ENCODE measurements at regions not wholly inside any gene's neighbourhood (a gene's known extent, or its start where the extent isn't known, plus 50 kb on each side); places are given as distances from the start of the nearest gene placed in this dataset.

DNA sequence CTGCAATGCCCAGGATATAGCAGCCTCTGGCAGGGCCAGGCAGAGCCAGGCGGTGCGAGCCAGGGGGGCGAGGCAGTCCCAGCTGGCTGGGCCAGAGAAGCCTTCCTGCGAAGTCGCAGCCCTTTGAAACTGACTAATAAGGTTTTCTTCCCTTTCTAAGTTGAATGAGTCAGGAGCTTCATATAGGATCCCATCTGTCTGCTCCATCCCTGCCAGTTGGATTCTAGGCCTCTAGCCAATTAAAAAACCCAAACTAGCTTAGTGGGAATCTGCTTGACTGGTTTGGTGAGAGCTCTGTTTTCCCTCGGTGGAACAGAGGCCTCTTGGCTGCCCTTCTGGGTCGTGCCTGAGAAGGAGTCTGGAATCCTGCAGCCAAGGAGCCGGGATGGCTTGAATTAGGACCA, 70.1 kb upstream of the RAPGEF1 start:
- DNase-seq, result peak; percentile 72

DNA sequence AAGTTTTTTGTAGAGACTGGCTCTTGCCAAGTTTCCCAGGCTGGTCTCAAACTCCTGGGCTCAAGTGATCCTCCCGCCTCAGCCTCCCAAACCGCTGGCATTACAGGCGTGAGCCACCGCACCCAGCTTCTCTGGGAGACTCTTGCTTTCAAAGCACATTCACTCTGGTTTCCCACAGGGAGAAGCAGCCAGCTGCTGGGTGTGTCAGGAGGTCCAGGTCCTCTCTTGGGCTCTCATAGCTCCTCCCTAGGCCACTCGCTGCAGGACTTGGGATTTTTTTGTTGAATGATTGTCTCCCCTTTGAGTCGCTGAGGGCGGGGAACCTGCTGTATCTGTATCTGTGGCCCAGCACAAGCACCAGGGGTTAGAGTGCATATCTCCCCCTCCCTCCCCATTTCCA, 68.4 kb upstream of the RAPGEF1 start:
- no peak for DNase-seq

DNA sequence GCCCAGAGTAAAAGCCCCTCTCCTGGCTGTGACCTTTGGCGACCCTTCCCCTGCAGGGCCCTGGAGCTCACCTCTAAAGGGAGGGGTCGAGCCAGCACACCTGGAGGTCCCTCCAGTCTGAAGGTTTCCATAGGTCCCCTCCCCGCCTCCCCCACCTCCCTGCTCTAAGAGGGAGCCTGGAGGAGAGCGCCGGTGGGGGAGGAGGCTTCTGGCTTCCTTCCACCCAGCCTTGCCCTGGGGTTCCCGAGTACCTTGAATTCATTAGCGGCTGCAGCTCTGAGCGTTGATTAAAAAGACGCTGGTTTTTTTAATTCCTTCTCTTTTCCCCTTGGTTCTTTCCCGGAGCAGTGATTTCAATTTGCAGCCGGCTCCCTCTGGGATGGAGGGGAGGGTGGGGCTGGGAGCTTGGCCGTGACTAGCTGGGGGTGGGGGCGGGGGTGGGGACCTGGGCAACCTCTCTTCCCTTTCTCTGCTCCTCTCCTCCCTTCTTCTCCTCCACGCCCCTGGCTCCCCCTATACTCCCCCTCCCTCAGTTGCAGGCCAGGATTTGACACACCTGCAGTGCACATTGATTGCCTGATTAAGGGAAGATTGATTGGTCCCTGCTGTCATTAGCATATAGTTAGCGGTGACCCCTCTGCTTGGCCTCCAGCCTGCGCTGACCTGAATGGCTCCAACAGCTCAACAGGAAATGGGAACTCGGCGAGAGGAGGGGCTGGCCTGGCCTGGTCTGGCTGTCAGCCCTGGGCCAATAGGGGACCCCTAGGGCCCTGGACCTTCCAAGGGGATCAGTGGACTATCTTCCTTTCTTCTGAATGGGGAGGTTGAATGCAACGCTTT, 67.5 kb upstream of the RAPGEF1 start:
- DNase-seq, result no peak

DNA sequence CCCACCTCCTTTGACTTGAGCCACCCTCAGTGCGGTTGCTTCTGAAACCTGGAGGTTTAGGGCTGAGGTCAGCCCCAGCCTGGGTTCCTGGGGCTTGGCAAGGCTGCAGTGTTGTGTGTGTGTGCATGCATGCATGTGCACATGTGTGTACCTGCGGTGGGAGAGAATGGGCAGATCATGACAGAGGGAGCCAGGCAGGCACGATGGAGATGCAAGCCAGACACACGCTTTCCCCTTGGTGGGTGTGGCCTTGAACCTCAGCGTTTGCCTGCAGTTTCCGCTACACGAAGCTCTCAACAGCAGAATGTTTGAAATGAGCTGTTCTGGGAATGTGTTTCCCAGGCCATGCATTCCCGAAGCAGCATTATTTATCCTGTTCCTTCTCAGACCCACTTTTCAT, 65.9 kb upstream of the RAPGEF1 start:
- DNase-seq, result no peak

DNA sequence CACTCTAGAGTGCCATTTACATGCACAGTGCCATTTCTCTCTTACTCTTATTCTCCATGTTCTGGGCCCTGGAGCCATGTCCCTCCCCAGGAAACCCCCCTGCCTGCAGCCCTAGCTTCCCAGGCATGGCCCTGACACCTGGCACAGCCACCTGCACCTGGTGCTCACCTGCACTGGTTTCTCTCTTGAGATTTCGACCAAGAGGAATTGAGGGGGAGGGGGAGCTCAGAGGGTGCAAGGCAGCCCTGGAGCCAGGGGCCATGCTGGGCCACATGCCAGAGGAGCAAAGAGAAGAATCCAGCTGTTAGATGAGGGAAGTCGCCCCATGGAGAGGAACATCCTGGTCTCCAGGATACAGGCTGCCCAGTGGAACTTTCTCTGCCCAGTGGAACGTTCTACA, 65.0 kb upstream of the RAPGEF1 start:
- DNase-seq, result no peak

DNA sequence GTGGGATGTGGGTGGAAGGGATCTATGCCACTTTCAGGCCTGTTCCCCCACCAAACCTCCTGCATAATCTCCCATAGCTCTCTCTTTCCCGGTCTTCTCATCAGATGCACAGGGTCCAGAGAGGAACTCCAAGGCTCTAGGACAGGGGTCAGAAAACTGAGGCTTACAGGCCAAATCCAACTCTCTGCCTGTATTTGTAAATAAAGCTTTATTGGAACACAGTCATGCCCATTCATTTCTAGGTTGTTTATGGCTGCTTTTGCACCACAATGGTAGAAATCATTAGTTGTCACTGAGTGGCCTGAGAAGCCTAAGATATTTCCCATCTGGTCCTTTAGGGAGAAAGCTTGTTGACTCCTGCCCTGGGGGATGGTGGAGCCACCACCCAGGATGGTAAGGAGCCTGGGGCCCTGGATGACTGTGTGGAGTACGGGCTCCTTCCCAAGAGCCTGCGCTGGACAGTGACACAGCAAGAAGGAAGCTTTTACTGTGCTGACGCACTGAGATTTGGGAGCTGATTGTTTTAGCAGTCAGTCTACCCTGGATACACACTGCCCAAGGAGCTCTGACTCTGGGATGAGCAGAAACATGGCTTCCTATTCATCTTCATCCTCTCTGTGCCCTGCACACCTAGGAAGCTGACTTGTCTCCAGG, 64.0 kb upstream of the RAPGEF1 start:
- no peak for DNase-seq

DNA sequence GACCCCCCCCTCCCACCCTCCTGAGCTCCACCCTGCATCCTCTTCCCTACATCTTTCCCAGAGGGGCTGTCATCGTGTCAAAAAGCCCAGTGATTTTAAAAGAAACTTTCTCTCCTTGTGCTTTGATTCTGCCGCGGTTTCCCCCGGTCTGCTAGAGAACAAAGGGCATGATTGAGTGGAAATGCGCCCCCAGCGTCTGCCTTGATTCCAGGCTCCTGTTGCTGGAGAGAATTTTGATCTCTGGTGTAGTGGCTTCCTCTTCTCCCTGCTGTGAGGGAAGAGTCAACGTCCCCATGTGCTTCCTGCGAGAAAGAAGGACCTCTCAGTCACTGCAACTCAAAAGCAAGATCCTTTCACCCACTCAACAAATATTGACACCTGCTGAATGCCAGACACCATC, 61.9 kb upstream of the RAPGEF1 start:
- no peak for DNase-seq

DNA sequence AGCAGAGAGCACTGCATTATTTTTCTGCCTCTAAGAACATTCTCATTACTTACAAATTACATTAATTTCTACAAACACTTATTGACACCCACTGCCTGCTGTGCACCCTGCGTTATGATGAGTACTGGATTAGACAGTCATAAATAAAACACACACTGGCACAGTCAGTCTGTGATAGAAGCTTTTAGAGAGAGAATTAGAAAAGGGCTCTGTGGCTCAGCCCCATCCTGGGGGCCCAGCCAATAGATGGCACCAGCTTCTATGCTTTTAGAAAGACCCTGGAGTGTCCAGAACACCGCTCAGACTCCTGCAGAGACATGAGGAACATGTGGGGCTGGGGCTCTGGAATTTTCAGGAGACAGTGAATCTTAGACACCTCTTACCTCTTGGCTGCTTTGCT, 61.0 kb upstream of the RAPGEF1 start:
- DNase-seq, result no peak

DNA sequence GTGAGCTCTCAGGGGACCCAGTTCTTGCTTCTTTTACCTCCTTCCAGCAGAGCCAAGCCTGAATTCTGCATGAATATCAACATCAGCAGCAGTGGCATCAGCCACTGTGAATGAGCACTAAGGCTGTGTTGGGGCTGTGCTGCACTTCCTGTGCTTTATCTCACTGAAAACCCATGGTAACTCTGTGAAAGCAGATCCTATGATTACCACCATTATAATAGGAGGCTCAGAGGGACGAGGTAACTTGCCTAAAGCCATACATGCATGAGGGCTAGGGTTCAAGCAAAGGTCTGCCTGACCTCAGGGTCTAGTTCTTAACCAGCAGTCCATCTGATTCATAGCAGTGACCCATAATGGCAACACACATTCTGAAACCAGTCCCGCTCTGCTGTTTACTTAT, 60.5 kb upstream of the RAPGEF1 start:
- no peak for DNase-seq

DNA sequence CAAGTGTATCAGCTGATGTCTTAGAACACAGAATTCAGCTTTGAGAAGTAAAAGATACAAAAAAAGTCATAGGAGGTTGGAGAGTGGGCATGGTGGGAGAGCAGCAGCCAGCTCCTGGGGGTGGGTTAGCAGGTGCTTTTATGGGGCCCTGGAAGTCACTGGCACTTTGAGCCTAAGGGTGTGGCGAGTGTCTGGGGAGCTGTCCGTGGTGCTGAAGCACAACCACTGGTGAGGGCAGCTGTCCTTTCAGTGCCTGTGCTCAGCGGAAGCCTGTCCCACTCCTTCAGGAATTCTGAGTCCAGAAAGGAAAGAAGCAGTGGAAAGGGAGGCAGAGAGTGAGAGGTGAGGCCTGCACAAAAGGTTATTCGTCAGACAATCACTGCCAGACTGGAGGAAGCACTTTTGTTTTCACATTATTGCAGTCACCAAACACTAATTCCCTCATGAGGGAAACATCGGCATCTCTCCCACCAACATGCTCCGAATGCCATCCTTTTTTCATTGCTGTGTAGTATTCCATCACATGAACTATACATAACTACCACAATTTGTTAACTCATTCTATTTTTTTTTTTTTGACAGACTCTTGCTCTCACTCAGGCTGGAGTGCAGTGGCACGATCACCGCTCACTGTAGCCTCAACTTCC, 59.4 kb upstream of the RAPGEF1 start:
- DNase-seq, result peak; percentile 36

DNA sequence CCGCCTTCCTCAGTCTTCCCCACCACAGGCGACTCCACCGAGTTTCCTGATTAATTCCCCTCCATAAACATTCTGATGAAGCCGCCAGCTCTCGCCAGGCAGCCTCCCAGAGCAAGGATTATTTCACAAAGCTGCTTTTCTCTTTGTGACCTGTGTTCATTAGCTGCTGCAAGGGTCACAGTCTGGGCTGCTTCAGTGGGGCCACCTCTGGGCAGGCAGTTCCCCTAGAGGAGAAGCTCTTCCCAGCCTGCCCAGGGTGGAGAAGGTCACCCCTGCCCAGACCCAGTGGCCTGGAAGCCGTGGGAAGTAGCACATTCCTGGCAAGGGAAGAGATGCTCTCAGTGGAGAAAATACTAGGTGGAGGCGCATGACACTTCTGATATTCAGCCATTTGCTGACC, 58.4 kb upstream of the RAPGEF1 start:
- no peak for DNase-seq

DNA sequence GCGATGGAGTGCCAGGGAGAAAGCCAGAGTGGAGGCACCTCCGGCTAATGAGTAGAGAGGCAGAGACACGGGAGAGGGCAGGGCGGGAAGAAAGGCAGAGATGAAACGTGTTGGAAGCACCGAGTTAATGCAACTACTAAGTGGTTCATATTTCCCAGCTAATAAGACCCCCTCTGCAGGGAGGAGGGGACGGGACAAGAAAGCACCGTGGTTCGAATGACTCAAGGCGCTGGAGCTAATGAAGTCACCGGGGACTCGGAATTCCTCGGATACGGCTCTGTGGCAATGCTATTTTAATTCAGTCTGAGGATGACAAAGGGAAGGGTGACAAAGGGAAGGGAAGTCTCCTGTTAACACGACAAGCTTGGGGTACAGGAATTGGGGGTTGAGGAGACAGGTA, 54.5 kb upstream of the RAPGEF1 start:
- no peak for DNase-seq

DNA sequence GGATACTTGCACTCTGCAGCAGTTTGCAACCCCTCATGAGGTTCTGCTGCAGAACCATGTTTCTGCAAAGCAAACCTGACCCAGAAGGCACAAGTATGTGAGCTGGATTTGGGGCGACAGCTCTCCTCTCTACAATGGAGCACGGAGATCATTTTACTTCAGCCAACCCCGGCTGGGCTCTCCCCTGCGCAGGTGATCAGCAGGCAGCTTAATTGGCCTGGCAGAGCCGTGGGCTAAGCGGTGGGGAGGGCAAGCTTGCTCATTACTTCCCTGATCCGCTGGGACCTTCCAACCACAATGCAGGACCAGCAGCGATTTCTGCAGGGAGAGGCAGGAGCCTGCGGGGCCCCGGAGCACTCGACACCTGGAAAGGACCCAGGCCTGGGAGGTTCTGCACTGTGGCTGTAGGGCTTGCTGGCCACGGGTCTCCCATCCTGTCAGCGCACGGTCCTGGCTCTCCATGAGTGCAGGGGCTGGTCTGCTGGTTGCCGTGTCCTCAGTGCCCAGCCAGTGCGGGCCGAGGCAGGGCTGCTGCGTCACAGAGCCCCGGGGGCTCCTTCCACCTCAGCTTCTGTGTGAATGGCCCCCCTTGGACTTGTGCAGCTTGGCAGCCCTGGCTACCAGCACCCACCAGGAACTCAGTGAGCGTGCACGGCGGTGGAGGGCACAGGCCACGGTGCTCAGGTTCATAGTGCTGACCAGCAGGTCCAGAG, 51.8 kb upstream of the RAPGEF1 start:
- no peak for DNase-seq

Measured in fibroblast of upper back skin (primary cell).